Upper lobe of left lung (tissue), 6 donors: ENCODE measurements at regions not wholly inside any gene's neighbourhood (a gene's known extent, or its start where the extent isn't known, plus 50 kb on each side); places are given as distances from the start of the nearest gene placed in this dataset.
"Not testable (repeated sequence)": the region's sequence is repeated elsewhere in the genome, so short reads cannot be mapped to it uniquely, and the experiment has no call there.

ENCODE experiments used
- ATAC-seq, 2 donors: fragments of 200-7000 bp; cut with Tn5 transposase; one replicate each; pipeline ENCODE4 v1.9.1; 2022; ENCODE audit warnings: mild to moderate bottlenecking in 2 of 2, moderate library complexity in 2 of 2; ENCODE audit not compliant: low FRiP score in 2 of 2
- DNase-seq, 2 donors: peaks; one replicate each; pipeline ENCODE4 v3.0.0-alpha.2; 2019 to 2020
- H3K27ac ChIP-seq, 4 donors: fragments of 200-600 bp; sonication (generic); one replicate each; pipeline ENCODE4 v1.5.1; 2016 to 2019
- H3K27me3 ChIP-seq, 4 donors: fragments of 200-600 bp; sonication (generic); one replicate each; pipeline ENCODE4 v1.5.1; 2017 to 2019
- H3K36me3 ChIP-seq, 4 donors: fragments of 200-600 bp; sonication (generic); one replicate each; pipeline ENCODE4 v1.5.1; 2016 to 2019
- H3K4me1 ChIP-seq, 4 donors: fragments of 200-600 bp; sonication (generic); one replicate each; pipeline ENCODE4 v1.5.1; 2018 to 2019
- H3K4me3 ChIP-seq, 4 donors: fragments of 200-600 bp; sonication (generic); one replicate each; pipeline ENCODE4 v1.5.1; 2017 to 2019; ENCODE audit warnings: mild to moderate bottlenecking in 2 of 4, moderate library complexity in 1 of 4
- H3K9me3 ChIP-seq, 4 donors: fragments of 200-600 bp; sonication (generic); one replicate each; pipeline ENCODE4 v1.5.1; 2018 to 2019
- CTCF ChIP-seq, 6 experiments: fragments of 450-650 bp in 4 of 6; fragments of 200-600 bp in 2 of 6; sonication (generic) in 2 of 6; IDR thresholded peaks; one replicate each; pipeline ENCODE4 v1.5.1; 2016 to 2019; ENCODE audit warnings: antibody characterized with exemption in 6 of 6
- EP300 ChIP-seq, 4 donors: sonication (generic); formaldehyde crosslinking; IDR thresholded peaks; one replicate each; pipeline ENCODE4 v1.5.1; 2017; ENCODE audit warnings: antibody characterized with exemption in 4 of 4, control low read depth in 2 of 4
- POLR2A ChIP-seq, 4 donors: fragments of 450-650 bp; IDR thresholded peaks; one replicate each; pipeline ENCODE4 v1.5.1; 2016 to 2017; ENCODE audit warnings: antibody characterized with exemption in 4 of 4, mild to moderate bottlenecking in 2 of 4
- POLR2AphosphoS5 ChIP-seq, 2 donors: sonication (generic); formaldehyde crosslinking; IDR thresholded peaks; one replicate each; pipeline ENCODE4 v1.5.1; 2017; ENCODE audit warnings: antibody characterized with exemption in 2 of 2
- WGBS, 2 donors: methylation state at CpG; one replicate each; pipeline ENCODE4 v1.1.5; 2017 to 2018; 5-methylcytosine and 5-hydroxymethylcytosine counted together
- donor health status: DM: no; HTN: no; CAD: no; lungs with moderate emphysema.
- donor health status: DM: no; HTN: yes; CAD: no; lungs with severe emphysema.

- Histone ChIP-seq H3K4me1 (no peaks in the 10 kb centered on the region), H3K27me3 (no peaks in the 10 kb centered on the region), H3K4me3 (no peak overlapping the region), H3K36me3 (no peaks in the 10 kb centered on the region), H3K27ac (no peak overlapping the region), H3K9me3 (peaks cover 0 to 7% (median 0%) of the 10 kb centered on the region in 4 donors)
- DNase-seq (no peak), ATAC-seq (peak in 1 of 2 donors; percentile 30)
- TF ChIP-seq POLR2A (IDR thresholded peaks at IDR 0.05) (no peak), POLR2AphosphoS5 (IDR thresholded peaks at IDR 0.05) (no peak)
- WGBS, 2 donors = 75 to 81% methylated on average over 6 of the region's 6 CpGs
Observed at GRCh38 chr18:78487649-78488048, 492.0 kb upstream of the SALL3 start.

- no peaks in the 10 kb centered on the region for H3K36me3 ChIP-seq
- TF ChIP-seq EP300 (IDR thresholded peaks at IDR 0.05) = no peak
- no peak for TF ChIP-seq POLR2AphosphoS5 (IDR thresholded peaks at IDR 0.05)
- no peak for TF ChIP-seq POLR2A (IDR thresholded peaks at IDR 0.05)
- ATAC-seq (no peak), DNase-seq (no peak)
- 90 to 93% methylated on average over 13 to 19 of the region's 19 CpGs for WGBS, 2 donors
- no peak overlapping the region for H3K4me3 ChIP-seq
- H3K27ac ChIP-seq = no peak overlapping the region
- H3K9me3 ChIP-seq = peaks cover 0 to 7% (median 0%) of the 10 kb centered on the region in 4 donors
- H3K4me1 ChIP-seq = no peaks in the 10 kb centered on the region
- H3K27me3 ChIP-seq = no peaks in the 10 kb centered on the region
Observed at GRCh38 chr18:78492064-78492812, 487.4 kb upstream of the SALL3 start.

- ATAC-seq = no peak
- 82 to 92% methylated on average over 16 of the region's 16 CpGs for WGBS, 2 donors
- Histone ChIP-seq H3K27ac (no peak overlapping the region), H3K27me3 (no peaks in the 10 kb centered on the region), H3K4me1 (no peaks in the 10 kb centered on the region), H3K9me3 (peaks cover 0 to 7% (median 0%) of the 10 kb centered on the region in 4 donors), H3K36me3 (no peaks in the 10 kb centered on the region), H3K4me3 (no peak overlapping the region)
- TF ChIP-seq POLR2A (IDR thresholded peaks at IDR 0.05) (no peak), CTCF (IDR thresholded peaks at IDR 0.05) (no peak), POLR2AphosphoS5 (IDR thresholded peaks at IDR 0.05) (no peak), EP300 (IDR thresholded peaks at IDR 0.05) (no peak)
- no peak for DNase-seq
Observed at GRCh38 chr18:78492813-78493371, 486.7 kb upstream of the SALL3 start.

- not testable (repeated sequence) for H3K4me1 ChIP-seq, H3K36me3 ChIP-seq, H3K27me3 ChIP-seq, DNase-seq, H3K9me3 ChIP-seq, H3K27ac ChIP-seq, H3K4me3 ChIP-seq, ATAC-seq
- 21 to 27% methylated on average over 3 of the region's 5 CpGs for WGBS, 2 donors
Observed at GRCh38 chr18:78493490-78493889, 486.1 kb upstream of the SALL3 start.

- Histone ChIP-seq H3K36me3 (no peaks in the 10 kb centered on the region), H3K9me3 (peaks cover 0 to 7% (median 0%) of the 10 kb centered on the region in 4 donors), H3K4me3 (no peak overlapping the region), H3K27ac (no peak overlapping the region), H3K27me3 (no peaks in the 10 kb centered on the region), H3K4me1 (no peaks in the 10 kb centered on the region)
- TF ChIP-seq EP300 (IDR thresholded peaks at IDR 0.05) (no peak), CTCF (IDR thresholded peaks at IDR 0.05) (no peak), POLR2AphosphoS5 (IDR thresholded peaks at IDR 0.05) (no peak), POLR2A (IDR thresholded peaks at IDR 0.05) (no peak)
- DNase-seq (no peak), ATAC-seq (no peak)
- 77 to 88% methylated on average over 15 to 18 of the region's 22 CpGs for WGBS, 2 donors
Observed at GRCh38 chr18:78494204-78495085, 485.2 kb upstream of the SALL3 start.

GRCh38 chr18:78495550-78495949 is 484.1 kb upstream of the SALL3 start:
- TF ChIP-seq POLR2AphosphoS5 (IDR thresholded peaks at IDR 0.05) (no peak), EP300 (IDR thresholded peaks at IDR 0.05) (no peak), CTCF (IDR thresholded peaks at IDR 0.05) (no peak), POLR2A (IDR thresholded peaks at IDR 0.05) (no peak)
- H3K36me3 ChIP-seq = no peaks in the 10 kb centered on the region
- no peaks in the 10 kb centered on the region for H3K4me1 ChIP-seq
- H3K4me3 ChIP-seq = no peak overlapping the region
- DNase-seq (peak in 1 of 2 donors; percentile 4), ATAC-seq (no peak)
- WGBS, 2 donors = 91 to 92% methylated on average over 8 to 14 of the region's 14 CpGs
- H3K27ac ChIP-seq = no peak overlapping the region
- H3K9me3 ChIP-seq = peaks cover 0 to 7% (median 0%) of the 10 kb centered on the region in 4 donors
- no peaks in the 10 kb centered on the region for H3K27me3 ChIP-seq
